Vagina (tissue), 2 donors: ENCODE measurements at regions not wholly inside any gene's neighbourhood (a gene's known extent, or its start where the extent isn't known, plus 50 kb on each side); places are given as distances from the start of the nearest gene placed in this dataset.

Experiments
- CTCF ChIP-seq, 3 experiments: fragments of 450-650 bp in 2 of 3; fragments of 200-600 bp in 1 of 3; sonication (generic) in 1 of 3; IDR thresholded peaks; one replicate each; pipeline ENCODE4 v1.5.1; 2017 to 2019; ENCODE audit warnings: antibody characterized with exemption in 3 of 3, mild to moderate bottlenecking in 2 of 3, moderate library complexity in 2 of 3
- POLR2AphosphoS5 ChIP-seq, 2 donors: sonication (generic); formaldehyde crosslinking; IDR thresholded peaks; one replicate each; pipeline ENCODE4 v1.9.0; 2017; ENCODE audit warnings: antibody characterized with exemption in 2 of 2, mild to moderate bottlenecking in 2 of 2, low read depth in 1 of 2; ENCODE audit not compliant: insufficient read depth in 1 of 2

GRCh38 chr6:158906926-158907325, 87.8 kb upstream of the EZR start:
- TF ChIP-seq CTCF (IDR thresholded peaks at IDR 0.05) (no peak), POLR2AphosphoS5 (IDR thresholded peaks at IDR 0.05; ENCODE audit: insufficient read depth in 1 of 2, low read depth in 1 of 2) (no peak)
